ENCODE measurements at regions not wholly inside any gene's neighbourhood (a gene's known extent, or its start where the extent isn't known, plus 50 kb on each side); places are given as distances from the start of the nearest gene placed in this dataset.

DNA sequence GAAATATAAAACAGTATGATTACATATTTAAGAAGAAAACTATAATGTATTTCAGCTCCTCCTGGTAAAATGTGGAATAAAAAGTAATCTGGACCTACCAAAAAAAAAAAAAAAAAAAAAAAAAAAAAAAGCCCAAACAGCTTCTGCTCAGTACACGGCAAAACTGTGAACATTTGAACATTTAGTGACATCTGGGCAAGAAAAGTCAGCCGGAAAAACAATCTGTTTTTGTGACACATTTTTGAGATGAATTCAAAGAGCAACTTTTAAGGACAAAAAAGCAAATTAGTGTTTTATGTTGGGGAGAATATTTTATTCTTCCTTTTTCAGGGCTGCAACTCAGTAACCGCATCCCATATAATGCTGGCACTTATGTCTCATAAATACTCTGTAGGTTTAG, 649.7 kb upstream of the KCNMB2 start:
- TF ChIP-seq TAF1 (IDR thresholded peaks at IDR 0.05; ENCODE audit: borderline replicate concordance, insufficient read depth, low read length) (no peak), REST (IDR thresholded peaks at IDR 0.05; ENCODE audit: insufficient read depth in 1 of 2, low read depth in 2 of 2, low read length in 2 of 2) (no peak), POLR2AphosphoS5 (IDR thresholded peaks at IDR 0.05; ENCODE audit: low read depth, low read length) (no peak)
